Renal cortex interstitium (tissue), 11 donors: ENCODE measurements at regions not wholly inside any gene's neighbourhood (a gene's known extent, or its start where the extent isn't known, plus 50 kb on each side); places are given as distances from the start of the nearest gene placed in this dataset.

ENCODE experiments used
- DNase-seq, 11 donors: peaks; one replicate each; pipeline ENCODE4 v3.0.0-alpha.2; 2013; ENCODE audit warnings: low read depth in 9 of 11, low spot score in 4 of 11; ENCODE audit errors: extremely low read depth in 1 of 11

- DNase-seq = no peak
These were observed 165.0 kb downstream of the ICE1 start for GRCh38 chr5:5587474-5587873.

- no peak for DNase-seq
These were observed 164.2 kb downstream of the ICE1 start for GRCh38 chr5:5586721-5587120.

- no peak for DNase-seq
These were observed 163.4 kb downstream of the ICE1 start for GRCh38 chr5:5585751-5586341.

GRCh38 chr5:5584751-5585150 lies 162.3 kb downstream of the ICE1 start:
- DNase-seq = no peak

GRCh38 chr5:5584236-5584745 lies 161.8 kb downstream of the ICE1 start:
- DNase-seq = no peak

- no peak for DNase-seq
These were observed 161.4 kb downstream of the ICE1 start for GRCh38 chr5:5583832-5584231.

- no peak for DNase-seq
These were observed 160.7 kb downstream of the ICE1 start for GRCh38 chr5:5583023-5583765.

- DNase-seq = no peak
These were observed 158.6 kb downstream of the ICE1 start for GRCh38 chr5:5581080-5581479.

GRCh38 chr5:5576744-5577143 lies 154.3 kb downstream of the ICE1 start:
- peak in 2 of 11 donors; percentile 3 to 5 for DNase-seq

GRCh38 chr5:5575461-5575860 lies 153.0 kb downstream of the ICE1 start:
- no peak for DNase-seq

- no peak for DNase-seq
These were observed 151.4 kb downstream of the ICE1 start for GRCh38 chr5:5573798-5574380.

- DNase-seq = peak in 9 of 11 donors; percentile 7 to 51 (median 28)
These were observed 150.7 kb downstream of the ICE1 start for GRCh38 chr5:5572976-5573797.

- peak; percentile 28 to 75 (median 60) for DNase-seq
These were observed 149.8 kb downstream of the ICE1 start for GRCh38 chr5:5572010-5572865.

- no peak for DNase-seq
These were observed 148.2 kb downstream of the ICE1 start for GRCh38 chr5:5570646-5571045.

GRCh38 chr5:5564898-5565297 lies 142.4 kb downstream of the ICE1 start:
- no peak for DNase-seq

- DNase-seq = no peak
These were observed 137.5 kb downstream of the ICE1 start for GRCh38 chr5:5560016-5560415.

- no peak for DNase-seq
These were observed 136.4 kb downstream of the ICE1 start for GRCh38 chr5:5558638-5559527.

- DNase-seq = no peak
These were observed 135.6 kb downstream of the ICE1 start for GRCh38 chr5:5558102-5558501.
